OCI-LY1 (cell line): ENCODE measurements at regions not wholly inside any gene's neighbourhood (a gene's known extent, or its start where the extent isn't known, plus 50 kb on each side); places are given as distances from the start of the nearest gene placed in this dataset.

ENCODE experiments used
- EZH2 ChIP-seq: fragments of 200-600 bp; sonication (generic), shearing (Covaris generic); IDR thresholded peaks from 2 replicates; pipeline ENCODE4 v1.8.0; 2017; ENCODE audit warnings: borderline replicate concordance, mixed run types, mild to moderate bottlenecking, antibody characterized with exemption, low read length, moderate library complexity, mixed read lengths
- TF ChIP-seq, protein P1 (sequence below): fragments of 200-600 bp; sonication (generic), shearing (Covaris generic); IDR thresholded peaks from 2 replicates; pipeline ENCODE4 v1.5.1; 2017; ENCODE audit warnings: mild to moderate bottlenecking, antibody characterized with exemption, low read length, moderate library complexity, mixed read lengths

DNA sequence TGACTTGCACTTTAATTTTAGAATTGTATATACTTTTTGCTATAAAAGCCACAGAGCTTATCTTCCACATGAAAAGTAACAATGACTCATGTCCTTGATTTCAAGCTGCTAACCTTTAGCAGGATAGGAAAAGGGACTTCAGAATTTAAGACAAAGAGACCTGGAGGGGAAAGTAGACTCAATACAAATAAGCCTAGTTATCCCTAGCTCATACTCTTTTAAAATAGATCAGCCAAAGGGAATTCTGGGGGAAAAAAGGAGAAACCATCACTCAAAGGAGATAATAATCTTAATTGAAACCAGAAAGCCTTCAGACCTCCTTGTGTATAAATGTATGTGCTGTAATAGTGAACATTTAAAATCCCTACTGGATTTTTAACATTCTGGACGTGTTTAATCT is 930.3 kb downstream of the NTRK3 start:
- TF ChIP-seq, protein P1, sequence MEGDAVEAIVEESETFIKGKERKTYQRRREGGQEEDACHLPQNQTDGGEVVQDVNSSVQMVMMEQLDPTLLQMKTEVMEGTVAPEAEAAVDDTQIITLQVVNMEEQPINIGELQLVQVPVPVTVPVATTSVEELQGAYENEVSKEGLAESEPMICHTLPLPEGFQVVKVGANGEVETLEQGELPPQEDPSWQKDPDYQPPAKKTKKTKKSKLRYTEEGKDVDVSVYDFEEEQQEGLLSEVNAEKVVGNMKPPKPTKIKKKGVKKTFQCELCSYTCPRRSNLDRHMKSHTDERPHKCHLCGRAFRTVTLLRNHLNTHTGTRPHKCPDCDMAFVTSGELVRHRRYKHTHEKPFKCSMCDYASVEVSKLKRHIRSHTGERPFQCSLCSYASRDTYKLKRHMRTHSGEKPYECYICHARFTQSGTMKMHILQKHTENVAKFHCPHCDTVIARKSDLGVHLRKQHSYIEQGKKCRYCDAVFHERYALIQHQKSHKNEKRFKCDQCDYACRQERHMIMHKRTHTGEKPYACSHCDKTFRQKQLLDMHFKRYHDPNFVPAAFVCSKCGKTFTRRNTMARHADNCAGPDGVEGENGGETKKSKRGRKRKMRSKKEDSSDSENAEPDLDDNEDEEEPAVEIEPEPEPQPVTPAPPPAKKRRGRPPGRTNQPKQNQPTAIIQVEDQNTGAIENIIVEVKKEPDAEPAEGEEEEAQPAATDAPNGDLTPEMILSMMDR, result no peak
- TF ChIP-seq EZH2, result no peak
